ENCODE measurements at regions not wholly inside any gene's neighbourhood (a gene's known extent, or its start where the extent isn't known, plus 50 kb on each side); places are given as distances from the start of the nearest gene placed in this dataset.
"Not testable (repeated sequence)": the region's sequence is repeated elsewhere in the genome, so short reads cannot be mapped to it uniquely, and the experiment has no call there.

DNA sequence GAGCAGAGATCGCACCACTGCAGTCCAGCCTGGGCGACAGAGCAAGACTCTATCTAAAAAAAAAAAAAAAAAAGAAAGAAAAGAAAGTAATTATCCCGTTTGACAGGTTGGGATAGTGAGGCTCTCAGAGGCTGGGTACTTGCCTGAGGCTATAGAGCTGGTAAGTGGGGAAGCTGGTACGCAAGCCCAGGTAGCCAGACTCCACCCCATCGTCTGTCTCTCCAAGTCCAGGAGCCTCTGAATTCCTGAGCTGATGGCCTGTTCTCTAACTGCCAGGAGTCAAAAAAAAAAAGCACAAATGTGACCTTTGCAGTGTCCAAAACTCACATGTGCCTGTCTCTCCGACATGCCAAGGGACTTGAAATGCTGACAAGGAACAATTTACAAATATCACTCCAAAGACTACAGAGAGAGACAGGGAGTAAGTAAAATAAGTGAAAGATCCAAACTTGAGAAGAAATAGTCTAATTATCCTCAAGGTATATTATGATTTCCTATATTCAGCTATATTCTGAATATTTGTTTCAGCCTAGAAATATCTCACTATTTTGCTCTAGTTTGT, 109.1 kb upstream of the SCAF8 start:
- TF ChIP-seq, protein P1, sequence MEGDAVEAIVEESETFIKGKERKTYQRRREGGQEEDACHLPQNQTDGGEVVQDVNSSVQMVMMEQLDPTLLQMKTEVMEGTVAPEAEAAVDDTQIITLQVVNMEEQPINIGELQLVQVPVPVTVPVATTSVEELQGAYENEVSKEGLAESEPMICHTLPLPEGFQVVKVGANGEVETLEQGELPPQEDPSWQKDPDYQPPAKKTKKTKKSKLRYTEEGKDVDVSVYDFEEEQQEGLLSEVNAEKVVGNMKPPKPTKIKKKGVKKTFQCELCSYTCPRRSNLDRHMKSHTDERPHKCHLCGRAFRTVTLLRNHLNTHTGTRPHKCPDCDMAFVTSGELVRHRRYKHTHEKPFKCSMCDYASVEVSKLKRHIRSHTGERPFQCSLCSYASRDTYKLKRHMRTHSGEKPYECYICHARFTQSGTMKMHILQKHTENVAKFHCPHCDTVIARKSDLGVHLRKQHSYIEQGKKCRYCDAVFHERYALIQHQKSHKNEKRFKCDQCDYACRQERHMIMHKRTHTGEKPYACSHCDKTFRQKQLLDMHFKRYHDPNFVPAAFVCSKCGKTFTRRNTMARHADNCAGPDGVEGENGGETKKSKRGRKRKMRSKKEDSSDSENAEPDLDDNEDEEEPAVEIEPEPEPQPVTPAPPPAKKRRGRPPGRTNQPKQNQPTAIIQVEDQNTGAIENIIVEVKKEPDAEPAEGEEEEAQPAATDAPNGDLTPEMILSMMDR (IDR thresholded peaks at IDR 0.05; ENCODE audit: low read length, missing control alignments), result no peak
- no peak overlapping the region for H3K4me3 ChIP-seq (replicated peaks; ENCODE audit: low read depth, low read length)
- no peak for DNase-seq (ENCODE audit: low read depth)

DNA sequence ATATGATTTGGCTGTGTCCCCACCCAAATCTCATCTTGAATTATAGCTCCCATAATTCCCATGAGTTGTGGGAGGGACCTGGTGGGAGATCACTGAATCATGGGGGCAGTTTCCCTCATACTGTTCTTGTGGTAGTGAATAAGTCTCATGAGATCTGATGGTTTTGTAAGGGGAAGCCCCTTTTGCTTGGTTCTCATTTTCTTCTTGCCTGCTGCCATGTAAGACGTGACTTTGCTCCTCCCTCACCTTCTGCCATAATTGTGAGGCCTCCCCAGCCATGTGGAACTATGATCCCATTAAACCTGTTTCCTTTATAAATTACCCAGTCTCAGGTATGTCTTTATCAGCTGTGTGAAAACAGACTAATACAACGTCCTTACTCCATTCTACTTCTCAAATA, 108.5 kb upstream of the SCAF8 start:
- not testable (repeated sequence) for H3K4me3 ChIP-seq (replicated peaks; ENCODE audit: low read depth, low read length); DNase-seq (ENCODE audit: low read depth)

DNA sequence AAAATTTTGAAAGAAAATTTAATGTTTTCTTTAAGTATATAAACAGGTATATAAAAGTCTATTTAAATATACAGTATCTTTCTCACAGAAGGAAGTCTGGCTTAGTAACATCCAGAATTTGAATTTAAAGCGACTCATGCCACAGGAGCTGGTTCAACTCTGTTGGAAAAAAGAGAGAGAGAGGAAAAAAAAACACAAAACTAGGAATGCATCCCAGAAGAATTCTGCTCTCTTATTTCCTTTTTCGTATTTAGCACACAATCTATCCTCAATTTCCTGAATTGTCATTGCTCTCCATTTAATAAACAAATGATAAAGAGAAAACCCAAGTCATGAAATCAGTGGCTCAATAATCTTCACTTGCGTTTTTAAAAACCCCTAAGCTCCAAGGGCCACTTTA, 107.5 kb upstream of the SCAF8 start:
- H3K4me3 ChIP-seq (replicated peaks; ENCODE audit: low read depth, low read length), result no peak overlapping the region
- TF ChIP-seq, protein P1 (IDR thresholded peaks at IDR 0.05; ENCODE audit: low read length, missing control alignments), result no peak
- DNase-seq (ENCODE audit: low read depth), result no peak

DNA sequence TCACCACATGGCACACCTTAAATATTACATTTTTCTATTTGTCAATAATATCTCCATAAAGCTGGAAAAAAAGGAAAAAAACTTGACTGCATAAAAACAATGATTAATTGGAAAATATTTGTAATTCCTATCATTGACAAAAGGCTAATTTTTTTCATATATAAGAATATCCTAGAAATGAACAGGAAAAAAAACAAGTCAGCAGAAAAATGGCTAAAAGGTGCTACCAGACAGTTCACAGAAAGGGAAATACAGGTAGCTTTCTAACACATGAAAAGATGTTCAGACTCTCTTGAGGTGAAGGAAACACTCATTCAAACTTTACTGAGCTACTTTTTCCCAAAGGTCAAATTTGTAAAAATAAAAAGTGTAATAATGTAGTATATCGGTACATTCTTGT, 104.1 kb upstream of the SCAF8 start:
- TF ChIP-seq, protein P1 (IDR thresholded peaks at IDR 0.05; ENCODE audit: low read length, missing control alignments), result no peak

DNA sequence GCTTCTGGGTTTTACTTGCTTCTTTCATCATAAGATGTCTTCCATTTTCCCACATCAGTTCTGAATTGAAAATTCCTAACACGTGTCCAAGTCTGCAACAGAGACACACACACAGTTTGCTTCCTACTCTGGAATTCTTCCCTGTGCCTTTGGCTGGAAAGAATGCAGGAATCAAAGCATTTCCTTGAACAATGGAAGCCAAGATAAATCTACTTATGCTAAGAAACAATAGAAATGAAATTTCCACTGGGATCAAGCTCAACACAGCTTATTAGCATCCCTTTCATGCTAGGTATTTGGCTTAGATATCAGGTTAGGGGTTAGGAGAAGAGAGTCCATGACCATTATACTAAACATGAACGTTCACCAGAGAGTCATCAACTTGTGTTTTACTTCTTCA, 101.1 kb upstream of the SCAF8 start:
- H3K4me3 ChIP-seq (replicated peaks; ENCODE audit: low read depth, low read length), result no peak overlapping the region
- TF ChIP-seq, protein P1 (IDR thresholded peaks at IDR 0.05; ENCODE audit: low read length, missing control alignments), result no peak
- peak; percentile 61 for DNase-seq (ENCODE audit: low read depth)

More for the DNA sequence above, 104.1 kb upstream of the SCAF8 start:
- H3K4me3 ChIP-seq (replicated peaks; ENCODE audit: low read depth, low read length), result no peak overlapping the region
- DNase-seq (ENCODE audit: low read depth), result no peak

DNA sequence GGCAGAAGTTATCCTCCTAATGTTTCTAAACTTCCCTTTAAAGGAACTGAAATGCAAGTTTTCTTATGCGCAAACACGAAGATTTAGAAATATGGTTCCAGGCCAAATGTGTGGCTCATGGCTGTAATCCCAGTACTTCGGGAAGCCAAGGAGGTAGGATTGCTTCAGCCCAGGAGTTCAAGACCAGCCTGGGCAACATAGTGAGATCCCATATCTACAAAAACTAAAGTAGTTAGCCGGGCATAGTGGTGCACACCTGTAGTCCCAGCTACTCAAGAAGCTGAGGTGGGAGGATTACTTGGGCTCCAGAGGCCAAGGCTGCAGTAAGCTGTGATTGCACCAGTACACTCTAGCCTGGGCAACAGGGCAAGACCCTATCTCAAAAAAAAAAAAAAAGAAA, 95.8 kb upstream of the SCAF8 start:
- no peak for DNase-seq (ENCODE audit: low read depth)
- TF ChIP-seq, protein P1 (IDR thresholded peaks at IDR 0.05; ENCODE audit: low read length, missing control alignments), result no peak
- no peak overlapping the region for H3K4me3 ChIP-seq (replicated peaks; ENCODE audit: low read depth, low read length)

DNA sequence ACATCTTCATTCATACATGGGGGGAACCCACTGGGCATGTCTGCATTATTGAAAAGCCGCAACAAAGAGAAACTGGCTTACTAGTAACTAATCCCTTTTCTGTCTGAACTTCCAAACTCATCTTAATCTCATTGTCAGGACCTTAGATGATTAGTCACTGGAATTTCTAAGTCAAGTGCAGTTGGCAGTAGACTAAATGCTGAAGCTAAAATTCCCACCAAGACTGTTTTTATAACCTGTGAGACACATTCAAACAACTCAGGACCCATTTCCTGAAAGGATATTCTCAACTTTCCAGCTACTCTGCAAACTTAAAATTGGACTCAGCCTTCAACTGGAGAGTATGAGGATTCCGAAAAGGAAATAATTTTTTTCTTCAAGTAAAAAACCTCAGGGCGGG, 94.8 kb upstream of the SCAF8 start:
- peak; percentile 17 for DNase-seq (ENCODE audit: low read depth)
- no peak overlapping the region for H3K4me3 ChIP-seq (replicated peaks; ENCODE audit: low read depth, low read length)
- TF ChIP-seq, protein P1 (IDR thresholded peaks at IDR 0.05; ENCODE audit: low read length, missing control alignments), result no peak

DNA sequence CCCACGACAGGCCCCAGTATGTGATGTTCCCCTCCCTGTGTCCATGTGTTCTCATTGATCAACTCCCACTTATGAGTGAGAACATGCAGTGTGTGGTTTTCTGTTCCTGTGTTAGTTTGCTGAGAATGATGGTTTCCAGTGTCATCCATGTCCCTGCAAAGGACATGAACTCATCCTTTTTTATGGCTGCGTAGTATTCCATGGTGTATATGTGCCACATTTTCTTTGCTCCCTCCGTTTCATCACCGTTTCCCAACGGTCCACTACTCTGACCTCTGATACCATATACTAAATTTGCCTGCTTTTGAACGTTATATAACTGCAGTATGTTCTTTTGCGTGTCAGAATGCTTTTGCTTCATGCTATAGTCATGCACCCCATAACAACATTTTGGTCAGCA, 94.0 kb upstream of the SCAF8 start:
- not testable (repeated sequence) for DNase-seq (ENCODE audit: low read depth); H3K4me3 ChIP-seq (replicated peaks; ENCODE audit: low read depth, low read length)
